ENCODE measurements at regions not wholly inside any gene's neighbourhood (a gene's known extent, or its start where the extent isn't known, plus 50 kb on each side); places are given as distances from the start of the nearest gene placed in this dataset.

DNA sequence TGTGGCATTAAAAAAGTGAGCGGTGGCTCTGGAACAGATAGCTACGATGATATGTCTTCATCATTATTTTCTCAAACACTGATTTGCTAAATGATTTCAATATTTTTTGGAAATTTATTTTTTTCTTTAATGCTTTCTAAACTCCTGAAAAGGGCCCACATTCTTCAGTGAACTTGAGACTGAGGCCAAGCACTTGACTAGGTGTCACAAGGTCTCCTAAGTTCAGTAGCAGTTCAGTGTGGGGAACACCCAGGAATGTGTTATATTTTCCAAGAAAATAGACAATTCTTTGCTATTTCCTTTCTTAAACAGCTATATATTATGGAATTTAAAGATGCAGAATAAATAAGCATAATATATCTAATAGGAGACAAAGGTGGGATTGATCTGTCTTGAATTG is 850.9 kb downstream of the USP25 start:
- no peak for DNase-seq (ENCODE audit: low read depth in 2 of 2)

DNA sequence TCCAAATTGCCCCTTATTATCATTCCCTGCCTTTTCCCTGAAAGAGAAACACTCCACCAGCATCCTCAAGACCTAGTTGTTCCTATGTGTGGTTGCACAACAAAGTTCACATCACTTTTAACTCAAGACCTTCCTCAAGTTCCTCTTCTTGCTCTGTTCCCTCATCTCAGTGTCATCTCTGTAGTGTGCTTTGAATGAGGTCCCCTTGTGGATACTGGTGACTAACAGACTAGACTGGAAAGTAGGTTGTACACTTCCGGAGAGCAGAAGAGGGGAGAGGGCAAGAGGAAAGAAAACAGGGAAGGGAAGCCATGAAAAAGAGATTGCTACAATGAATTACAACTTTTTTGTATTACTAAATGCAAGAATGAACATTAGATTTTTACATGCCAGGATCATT is 853.8 kb downstream of the USP25 start:
- no peak for DNase-seq (ENCODE audit: low read depth in 2 of 2)

GRCh38 chr21:16584756-16585155 is 855.0 kb downstream of the USP25 start:
- no peak for DNase-seq (ENCODE audit: low read depth in 2 of 2)

DNA sequence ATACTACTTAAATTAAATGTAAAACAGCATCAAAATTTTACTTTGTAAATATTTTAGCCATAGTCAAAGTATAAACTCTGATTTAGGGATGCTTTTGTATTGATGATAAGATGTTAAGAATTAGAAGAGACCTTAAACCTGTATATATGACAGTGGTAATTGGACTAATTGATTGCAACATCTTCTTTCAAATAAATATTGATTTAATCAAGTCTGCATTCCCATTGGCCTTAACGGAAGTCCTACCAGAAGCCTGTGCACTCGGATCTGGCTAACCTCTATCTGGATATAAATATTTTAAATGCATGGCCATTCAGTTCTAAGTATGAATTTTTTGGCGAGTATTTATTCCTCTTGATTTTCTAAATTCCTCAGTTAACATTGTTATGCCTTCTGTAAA is 856.1 kb downstream of the USP25 start:
- no peak for DNase-seq (ENCODE audit: low read depth in 2 of 2)

- no peak for DNase-seq (ENCODE audit: low read depth in 2 of 2)
Measured at GRCh38 chr21:16587141-16587581, 857.4 kb downstream of the USP25 start.

GRCh38 chr21:16587681-16588375 is 858.0 kb downstream of the USP25 start:
- DNase-seq (ENCODE audit: low read depth in 2 of 2) = no peak

- DNase-seq (ENCODE audit: low read depth in 2 of 2) = no peak
Measured at GRCh38 chr21:16588433-16588860, 858.7 kb downstream of the USP25 start.

- DNase-seq (ENCODE audit: low read depth in 2 of 2) = no peak
Measured at GRCh38 chr21:16589006-16589898, 859.5 kb downstream of the USP25 start.

- DNase-seq (ENCODE audit: low read depth in 2 of 2) = no peak
Measured at GRCh38 chr21:16590186-16590585, 860.4 kb downstream of the USP25 start.

- no peak for DNase-seq (ENCODE audit: low read depth in 2 of 2)
Measured at GRCh38 chr21:16590641-16591292, 861.0 kb downstream of the USP25 start.

GRCh38 chr21:16592381-16592780 is 862.6 kb downstream of the USP25 start:
- DNase-seq (ENCODE audit: low read depth in 2 of 2) = no peak

DNA sequence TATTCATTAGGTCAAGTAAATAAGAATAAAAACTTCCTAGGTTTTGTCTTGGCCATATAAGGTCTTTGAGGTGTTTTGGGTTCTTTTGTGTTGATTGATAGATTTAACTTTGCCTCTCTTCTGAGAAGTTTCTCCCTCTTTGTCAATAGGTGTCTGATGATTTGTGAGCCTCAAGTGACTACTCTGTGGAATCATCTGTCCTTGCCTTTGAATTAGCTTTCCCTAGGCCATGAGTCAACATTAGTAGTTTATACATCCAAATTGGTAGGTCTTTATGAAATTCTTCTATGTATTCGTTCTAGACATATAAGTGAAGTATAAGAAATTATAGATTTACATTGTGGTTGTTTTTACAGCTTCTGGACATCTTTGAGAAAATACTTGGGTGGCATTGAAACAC is 864.4 kb downstream of the USP25 start:
- DNase-seq (ENCODE audit: low read depth in 2 of 2) = no peak

DNA sequence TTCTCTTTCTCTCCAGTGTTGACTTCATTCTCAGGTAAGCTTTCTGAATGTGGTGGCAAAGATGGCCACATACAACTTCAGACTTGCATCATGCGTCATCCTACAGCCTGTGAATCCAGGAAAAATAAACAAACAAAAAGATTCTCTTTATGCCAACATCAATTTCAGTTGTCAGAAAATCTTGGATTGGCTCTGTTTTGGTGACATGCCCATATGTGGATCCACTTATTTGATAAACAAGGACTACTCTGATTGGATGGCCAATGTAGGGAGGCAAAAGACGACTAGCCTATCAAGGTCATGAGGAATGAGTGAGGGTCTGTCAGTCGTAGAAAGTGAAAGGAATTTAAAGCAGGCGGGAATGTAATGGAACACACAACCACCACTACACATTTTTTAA is 866.6 kb downstream of the USP25 start:
- no peak for DNase-seq (ENCODE audit: low read depth in 2 of 2)

DNA sequence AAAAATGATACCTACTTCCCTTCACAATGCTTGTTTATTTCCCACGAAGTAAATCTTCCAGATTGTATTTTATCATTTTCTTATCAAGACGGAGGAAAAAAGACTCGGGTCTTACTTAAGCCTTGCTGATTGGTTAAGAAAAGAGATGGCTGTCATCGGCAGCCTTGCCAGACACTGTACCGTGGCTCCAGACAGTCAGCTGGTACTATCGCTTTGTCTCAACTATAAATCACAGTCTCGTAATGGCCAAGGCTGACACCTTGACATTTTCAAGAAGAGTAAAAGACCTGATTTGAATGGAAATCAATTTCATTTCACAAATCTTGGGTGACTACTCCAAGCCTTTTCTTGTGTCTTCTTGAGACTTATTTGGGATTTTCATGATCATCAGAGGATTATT is 868.0 kb downstream of the USP25 start:
- no peak for DNase-seq (ENCODE audit: low read depth in 2 of 2)

DNA sequence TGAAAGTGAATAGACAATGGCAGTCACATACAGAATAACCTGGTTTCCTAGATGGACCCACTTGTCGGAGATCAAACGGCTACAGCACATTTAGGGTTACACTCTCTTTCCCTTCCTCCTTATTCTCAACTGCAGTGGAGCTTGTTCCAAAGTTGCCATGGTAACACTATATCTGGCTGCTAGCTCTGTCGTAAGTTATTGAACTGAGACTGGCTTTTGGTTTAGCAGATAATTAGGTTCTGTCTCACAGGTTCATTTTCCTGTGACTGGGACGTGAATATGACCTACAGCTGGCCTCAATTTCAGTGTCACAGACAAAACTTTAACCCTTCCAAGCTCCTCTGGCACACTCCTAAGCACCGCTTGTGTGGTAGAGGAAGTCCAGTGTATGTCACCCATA is 875.8 kb downstream of the USP25 start:
- no peak for DNase-seq (ENCODE audit: low read depth in 2 of 2)

- DNase-seq (ENCODE audit: low read depth in 2 of 2) = no peak
Measured at GRCh38 chr21:16606271-16606670, 876.5 kb downstream of the USP25 start.

DNA sequence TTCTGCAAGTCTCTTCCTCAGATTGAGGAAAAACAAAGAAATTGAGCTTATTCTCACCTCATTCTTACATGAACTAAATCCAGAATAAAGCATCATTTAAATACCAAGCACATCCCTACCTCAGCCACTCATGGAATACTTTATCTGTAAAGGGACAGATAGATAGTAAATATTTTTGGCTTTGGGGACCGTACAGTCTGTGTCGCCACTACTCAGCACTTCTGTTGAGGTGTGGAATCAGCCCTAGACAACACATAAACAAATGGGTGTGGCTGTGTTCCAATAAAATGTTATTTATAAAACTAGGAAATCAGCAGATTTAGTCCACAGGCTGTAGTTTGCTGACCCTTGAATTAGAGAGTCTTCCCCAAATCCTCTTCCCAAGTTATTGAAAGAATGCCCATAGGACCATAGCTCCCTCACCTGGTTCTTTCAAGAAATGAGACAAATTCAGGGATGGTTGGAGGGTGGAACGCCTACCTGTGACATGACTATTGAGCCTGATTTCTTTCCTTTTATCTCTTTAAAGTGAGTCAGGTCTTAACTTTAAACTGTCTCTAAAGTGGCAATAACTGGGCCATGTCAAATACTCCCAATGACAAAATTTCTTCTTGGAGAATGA is 878.5 kb downstream of the USP25 start:
- no peak for DNase-seq (ENCODE audit: low read depth in 2 of 2)

DNA sequence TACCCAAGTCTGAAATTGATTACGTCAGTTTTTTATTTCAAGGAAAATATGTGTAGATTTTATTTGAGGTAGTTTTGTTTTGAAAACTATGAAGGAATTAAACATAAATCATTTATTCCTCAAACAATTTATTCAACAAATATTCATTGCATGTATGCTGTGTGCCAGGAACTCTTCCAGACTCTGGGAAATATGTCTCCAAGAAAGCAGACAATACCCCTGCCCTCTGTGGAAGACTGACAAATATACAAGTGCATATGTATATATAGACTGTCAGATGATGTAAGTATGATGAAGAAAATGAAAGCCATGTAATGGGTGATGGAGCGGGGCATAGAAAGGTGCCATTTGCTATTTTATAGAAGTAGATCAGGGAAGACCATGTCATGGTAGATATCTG is 889.5 kb downstream of the USP25 start:
- no peak for DNase-seq (ENCODE audit: low read depth in 2 of 2)

- DNase-seq (ENCODE audit: low read depth in 2 of 2) = no peak
Measured at GRCh38 chr21:16620786-16621320, 891.1 kb downstream of the USP25 start.

GRCh38 chr21:16624479-16625118 is 888.2 kb upstream of the CXADR start:
- no peak for DNase-seq (ENCODE audit: low read depth in 2 of 2)

- no peak for DNase-seq (ENCODE audit: low read depth in 2 of 2)
Measured at GRCh38 chr21:16625491-16625890, 887.4 kb upstream of the CXADR start.
